Endothelial cell of umbilical vein (primary cell): ENCODE measurements at regions not wholly inside any gene's neighbourhood (a gene's known extent, or its start where the extent isn't known, plus 50 kb on each side); places are given as distances from the start of the nearest gene placed in this dataset.

Experiments
- BruUV-seq: library from RNA; stranded (reverse); fragments of 400-500 nt; replicated peaks from 2 replicates; lab custom pipeline; 2021; lab: Mats Ljungman, UMichigan
- CTCF ChIA-PET: fragments of 300-600, 350-600 bp; sonication (Branson Sonifier 250); formaldehyde crosslinking; loops from one replicate; lab custom pipeline; 2021; ENCODE audit warnings: antibody characterized with exemption, inconsistent platforms; lab: Charles Lee
- POLR2A ChIA-PET: fragments of 300-600, 350-600 bp; sonication (Branson Sonifier 250); formaldehyde crosslinking; loops from one replicate; lab custom pipeline; 2021; ENCODE audit warnings: antibody characterized with exemption, inconsistent platforms; lab: Charles Lee
- DNase-seq: peaks from one replicate; pipeline ENCODE4 v3.0.0-alpha.2; 2011; ENCODE audit warnings: low read depth, low spot score
- FAIRE-seq: peaks from 2 replicates; lab custom pipeline; 2011; peaks lifted over from hg19 to GRCh38; lab: Jason Lieb, UNC
- H2AFZ ChIP-seq: 2 replicates; pipeline ENCODE4 v1.6.0; 2012; ENCODE audit warnings: low read depth, low read length, control low read depth, inconsistent platforms
- H3K27ac ChIP-seq: 2 replicates; pipeline ENCODE4 v1.5.1; 2011; ENCODE audit warnings: low read depth, mild to moderate bottlenecking, control low read depth, low read length, moderate library complexity; ENCODE audit not compliant: insufficient read depth
- H3K27me3 ChIP-seq, 2 experiments: 2 replicates each; pipeline versions ENCODE4 v1.6.0 to v1.6.1; 2011; ENCODE audit warnings: low read length in 2 of 2, mixed read lengths in 1 of 2; ENCODE audit not compliant: control insufficient read depth in 2 of 2, insufficient read depth in 2 of 2
- H3K36me3 ChIP-seq, 2 experiments: 2 replicates in 1 of 2; 3 replicates in 1 of 2; pipeline ENCODE4 v1.5.1; 2011; ENCODE audit warnings: low read length in 2 of 2, mild to moderate bottlenecking in 1 of 2, moderate library complexity in 1 of 2; ENCODE audit not compliant: control insufficient read depth in 2 of 2, insufficient read depth in 2 of 2; ENCODE audit errors: extremely low read depth in 1 of 2
- H3K4me1 ChIP-seq: 3 replicates; pipeline ENCODE4 v1.5.1; 2011; ENCODE audit warnings: mild to moderate bottlenecking, low read length; ENCODE audit not compliant: control insufficient read depth, insufficient read depth; ENCODE audit errors: extremely low read depth
- H3K4me2 ChIP-seq: 2 replicates; pipeline ENCODE4 v1.6.1; 2011; ENCODE audit warnings: low read length, control low read depth, mixed read lengths; ENCODE audit not compliant: insufficient read depth
- H3K4me3 ChIP-seq, 3 experiments: fragments of 200-600 bp in 1 of 3; sonication (generic), shearing (Covaris generic) in 1 of 3; replicated peaks in 1 of 3; 2 replicates each; pipeline ENCODE4 v1.5.1; 2011 to 2016; ENCODE audit warnings: control low read depth in 3 of 3, low read length in 3 of 3, mild to moderate bottlenecking in 2 of 3, inconsistent platforms in 1 of 3, low read depth in 1 of 3, moderate library complexity in 1 of 3; ENCODE audit not compliant: insufficient read depth in 1 of 3
- H3K79me2 ChIP-seq: 2 replicates; pipeline ENCODE4 v1.6.0; 2012; ENCODE audit warnings: low read length, inconsistent platforms; ENCODE audit not compliant: control insufficient read depth, insufficient read depth
- H3K9ac ChIP-seq: replicated peaks from 2 replicates; pipeline ENCODE3; 2011; ENCODE audit warnings: low read length, control low read depth; ENCODE audit not compliant: insufficient read depth; ENCODE audit errors: extremely low read depth
- H3K9me1 ChIP-seq: replicated peaks from 3 replicates; pipeline ENCODE4 v1.6.0; 2011; ENCODE audit warnings: mild to moderate bottlenecking, low read length; ENCODE audit not compliant: control insufficient read depth, insufficient read depth; ENCODE audit errors: extremely low read depth
- H3K9me3 ChIP-seq: replicated peaks from 2 replicates; pipeline ENCODE4 v1.5.1; 2012; ENCODE audit warnings: low read length, inconsistent platforms; ENCODE audit not compliant: control insufficient read depth, insufficient read depth
- H4K20me1 ChIP-seq: replicated peaks from 2 replicates; pipeline ENCODE3; 2011; ENCODE audit warnings: mild to moderate bottlenecking, low read length; ENCODE audit not compliant: control insufficient read depth, insufficient read depth; ENCODE audit errors: extremely low read depth
- CTCF ChIP-seq, 2 donors: IDR thresholded peaks; 1 replicate in 1 of 2; 2 replicates in 1 of 2; pipeline ENCODE4 v1.5.1; 2011; ENCODE audit warnings: low read length in 2 of 2, mild to moderate bottlenecking in 2 of 2, moderate library complexity in 2 of 2, control low read depth in 1 of 2, inconsistent platforms in 1 of 2, low read depth in 1 of 2; ENCODE audit not compliant: insufficient read depth in 1 of 2; ENCODE audit errors: extremely low read depth in 1 of 2
- EZH2 ChIP-seq: IDR thresholded peaks from 2 replicates; pipeline ENCODE4 v1.6.1; 2012; ENCODE audit warnings: borderline replicate concordance, low read depth, mild to moderate bottlenecking, moderate library complexity, low read length, inconsistent platforms; ENCODE audit not compliant: severe bottlenecking
- FOS ChIP-seq: IDR thresholded peaks from 2 replicates; pipeline ENCODE4 v1.6.1; 2011; ENCODE audit warnings: mild to moderate bottlenecking, low read length, moderate library complexity, borderline replicate concordance; ENCODE audit not compliant: insufficient read depth
- GATA2 ChIP-seq: IDR thresholded peaks from 2 replicates; pipeline ENCODE4 v1.7.0; 2011; ENCODE audit warnings: low read depth, mild to moderate bottlenecking, moderate library complexity, mixed read lengths, low read length; ENCODE audit not compliant: insufficient read length, insufficient read depth
- JUN ChIP-seq: IDR thresholded peaks from 2 replicates; pipeline ENCODE4 v1.6.1; 2011; ENCODE audit warnings: borderline replicate concordance, low read depth; ENCODE audit not compliant: insufficient read length, insufficient read depth
- MAX ChIP-seq: IDR thresholded peaks from 2 replicates; pipeline ENCODE4 v1.6.1; 2011; ENCODE audit not compliant: insufficient read depth, insufficient read length
- MYC ChIP-seq: IDR thresholded peaks from one replicate; pipeline ENCODE4 v1.6.1; 2011; ENCODE audit warnings: mild to moderate bottlenecking, low read depth, low read length
- POLR2A ChIP-seq: IDR thresholded peaks from 2 replicates; pipeline ENCODE4 v1.6.1; 2012; ENCODE audit warnings: low read depth, mild to moderate bottlenecking, control low read depth, low read length
- POLR2AphosphoS5 ChIP-seq: IDR thresholded peaks from 2 replicates; pipeline ENCODE4 v1.6.1; 2012; ENCODE audit warnings: low read depth, mild to moderate bottlenecking, control low read depth, low read length, moderate library complexity; ENCODE audit not compliant: insufficient read depth
- dilution Hi-C: fragments of 300-500 bp; cut with MboI; formaldehyde crosslinking; loops from one replicate; pipeline ENCODE4 v1.15.0; 2019; ENCODE audit warnings: low sequenced_read_pairs; ENCODE audit not compliant: extremely low pct_ligation_motif_present
- intact Hi-C: fragments of 100-400 bp; cut with micrococcal nuclease; formaldehyde crosslinking; loops from one replicate; pipeline ENCODE4 v1.10.0; 2022

DNA sequence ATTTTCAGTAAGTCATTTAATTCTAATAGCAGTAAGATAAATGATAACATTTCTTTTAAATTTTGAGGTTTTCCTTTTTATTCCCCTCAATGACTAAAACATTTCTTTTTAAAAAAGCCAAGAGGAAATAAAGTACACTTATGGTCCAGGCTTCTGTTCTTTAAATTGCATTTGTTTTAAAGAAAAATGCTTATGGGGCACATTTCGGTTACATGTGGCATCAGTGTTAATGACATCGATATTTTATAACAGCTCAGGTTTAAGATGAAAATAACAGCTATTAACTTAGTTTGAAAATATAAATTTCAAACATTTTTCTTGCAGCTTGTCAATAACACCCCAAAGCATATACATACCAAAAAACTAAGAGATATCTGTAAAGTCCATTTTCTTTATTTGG, 1161.1 kb downstream of the PCDH18 start:
- Histone ChIP-seq H3K4me2 (no peak overlapping the region), H3K9me1 (no peaks in the 10 kb centered on the region), H3K36me3 (no peaks in the 10 kb centered on the region), H3K79me2 (no peaks in the 10 kb centered on the region), H3K4me1 (peaks cover 32% of the 10 kb centered on the region), H4K20me1 (no peaks in the 10 kb centered on the region), H3K4me3 (no peak overlapping the region), H3K27ac (no peak overlapping the region), H2AFZ (no peak overlapping the region), H3K9ac (no peak overlapping the region), H3K27me3 (no peaks in the 10 kb centered on the region), H3K9me3 (no peaks in the 10 kb centered on the region)
- ChIA-PET POLR2A (no interaction called here), CTCF (no interaction called here)
- TF ChIP-seq JUN (no peak), FOS (no peak), MAX (no peak), POLR2A (no peak), POLR2AphosphoS5 (no peak), GATA2 (no peak), MYC (no peak), CTCF (IDR thresholded peaks at IDR 0.05; ENCODE audit: extremely low read depth in 1 of 2, insufficient read depth in 1 of 2, low read depth in 1 of 2, low read length in 2 of 2) (no peak), EZH2 (no peak)
- no TSS peak for BruUV-seq
- dilution Hi-C loops, result no loop called here
- intact Hi-C loops, result no loop called here
- DNase-seq (no peak), FAIRE-seq (no peak)
